Esophagus (tissue), 2 donors: ENCODE measurements at regions not wholly inside any gene's neighbourhood (a gene's known extent, or its start where the extent isn't known, plus 50 kb on each side); places are given as distances from the start of the nearest gene placed in this dataset.

Experiments used
- H3K27ac ChIP-seq, 2 donors: one replicate each; pipeline ENCODE4 v1.5.1; 2013; ENCODE audit warnings: low read depth in 2 of 2, mild to moderate bottlenecking in 2 of 2, inconsistent platforms in 1 of 2, low read length in 1 of 2, moderate library complexity in 1 of 2
- H3K27me3 ChIP-seq, 2 donors: one replicate each; pipeline ENCODE4 v1.6.1; 2013; ENCODE audit warnings: low read length in 2 of 2, control low read depth in 1 of 2, mild to moderate bottlenecking in 1 of 2; ENCODE audit not compliant: insufficient read depth in 2 of 2, control insufficient read depth in 1 of 2
- H3K36me3 ChIP-seq, 2 donors: one replicate each; pipeline ENCODE4 v1.6.1; 2013; ENCODE audit warnings: low read length in 1 of 2; ENCODE audit not compliant: control insufficient read depth in 2 of 2, insufficient read depth in 2 of 2
- H3K4me1 ChIP-seq, 2 donors: one replicate each; pipeline ENCODE4 v1.6.1; 2013; ENCODE audit warnings: low read length in 1 of 2; ENCODE audit not compliant: control insufficient read depth in 2 of 2, insufficient read depth in 2 of 2
- H3K4me3 ChIP-seq, 2 donors: one replicate each; pipeline ENCODE4 v1.5.1; 2013; ENCODE audit warnings: low read length in 2 of 2, mild to moderate bottlenecking in 2 of 2, low read depth in 1 of 2, moderate library complexity in 1 of 2
- H3K9me3 ChIP-seq, 2 donors: one replicate each; pipeline ENCODE4 v1.6.1; 2013; ENCODE audit warnings: mild to moderate bottlenecking in 2 of 2, low read depth in 1 of 2, low read length in 1 of 2, moderate library complexity in 1 of 2; ENCODE audit not compliant: control insufficient read depth in 2 of 2, insufficient read depth in 1 of 2
- WGBS, 2 donors: extraction: QIAGEN DNeasy Blood & Tissue Kit; methylation state at CpG; one replicate each; pipeline ENCODE4 v1.1.7; 2013; 5-methylcytosine and 5-hydroxymethylcytosine counted together
- donor health status: healthy with polysubstance abuse.
- donor health status: Bipolar disorder and iron deficiency.

DNA sequence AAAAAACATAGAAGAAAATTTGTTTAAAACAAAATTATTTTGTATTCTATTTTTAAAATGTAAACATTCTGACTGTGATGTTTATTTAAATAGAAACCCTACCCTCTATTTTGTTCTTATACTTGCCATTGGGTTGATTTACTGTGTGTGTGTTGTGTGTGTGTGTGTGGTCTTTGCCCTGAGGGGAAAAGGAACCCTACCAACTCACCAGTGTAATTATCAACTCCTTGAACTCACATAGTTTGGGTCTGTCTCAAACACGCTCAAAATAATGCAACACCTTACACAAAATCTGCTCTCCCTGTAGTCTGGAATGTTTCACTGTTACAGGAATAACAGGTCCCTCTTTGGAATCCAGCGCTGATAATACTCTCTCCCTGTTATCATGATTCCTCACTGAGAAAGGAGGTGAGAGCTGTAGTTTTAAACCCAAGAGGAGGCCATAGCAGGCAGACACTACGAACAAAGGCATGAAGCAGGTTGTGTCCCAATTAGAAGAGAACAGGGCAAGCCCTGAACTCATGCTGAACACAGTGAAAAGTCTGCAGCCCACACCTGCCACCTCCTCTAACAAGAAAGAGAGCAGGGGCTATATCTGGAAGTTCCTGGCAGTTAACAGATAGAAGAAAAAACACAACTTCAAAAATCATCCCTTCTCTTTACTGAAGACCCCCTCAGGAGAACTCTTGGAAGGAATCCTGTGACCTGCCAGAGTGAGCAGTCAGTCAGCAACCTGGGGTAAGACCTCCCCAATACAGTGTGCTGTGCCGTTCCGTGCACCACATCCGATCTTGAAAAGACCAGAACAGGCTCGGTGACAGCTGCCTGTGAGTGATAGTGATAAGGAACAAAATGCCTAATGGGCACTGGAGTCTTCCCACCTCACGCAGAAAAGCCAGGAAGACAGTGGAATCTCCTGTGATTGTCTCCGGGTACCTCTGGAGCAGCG, 608.1 kb upstream of the ADAMTS16 start:
- Histone ChIP-seq H3K9me3 (no peaks in the 10 kb centered on the region), H3K36me3 (no peaks in the 10 kb centered on the region), H3K27ac (no peak overlapping the region), H3K27me3 (no peaks in the 10 kb centered on the region), H3K4me1 (no peaks in the 10 kb centered on the region), H3K4me3 (no peak overlapping the region)
- 70 to 74% methylated on average over 10 of the region's 10 CpGs for WGBS, 2 donors

DNA sequence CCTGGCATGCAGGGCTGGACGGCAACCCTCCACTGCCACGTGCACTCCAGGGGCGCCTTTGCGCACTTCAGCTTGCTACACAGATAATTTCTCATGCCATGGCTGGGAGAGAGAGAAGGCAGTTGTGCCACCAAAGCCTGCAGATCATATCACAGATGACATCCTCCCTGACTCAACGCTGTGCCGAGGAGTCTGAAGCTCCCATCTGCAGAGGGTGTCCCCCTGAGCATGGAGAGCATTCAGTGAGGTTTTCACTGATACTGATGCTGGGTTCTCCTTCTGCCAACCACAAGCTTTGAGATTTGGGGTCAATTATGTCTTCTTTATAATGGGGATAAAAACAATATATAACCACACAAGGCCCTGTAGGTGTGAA, 607.4 kb upstream of the ADAMTS16 start:
- Histone ChIP-seq H3K36me3 (no peaks in the 10 kb centered on the region), H3K9me3 (no peaks in the 10 kb centered on the region), H3K27ac (no peak overlapping the region), H3K27me3 (no peaks in the 10 kb centered on the region), H3K4me3 (no peak overlapping the region), H3K4me1 (no peaks in the 10 kb centered on the region)
- 85 to 88% methylated on average over 6 of the region's 6 CpGs for WGBS, 2 donors

DNA sequence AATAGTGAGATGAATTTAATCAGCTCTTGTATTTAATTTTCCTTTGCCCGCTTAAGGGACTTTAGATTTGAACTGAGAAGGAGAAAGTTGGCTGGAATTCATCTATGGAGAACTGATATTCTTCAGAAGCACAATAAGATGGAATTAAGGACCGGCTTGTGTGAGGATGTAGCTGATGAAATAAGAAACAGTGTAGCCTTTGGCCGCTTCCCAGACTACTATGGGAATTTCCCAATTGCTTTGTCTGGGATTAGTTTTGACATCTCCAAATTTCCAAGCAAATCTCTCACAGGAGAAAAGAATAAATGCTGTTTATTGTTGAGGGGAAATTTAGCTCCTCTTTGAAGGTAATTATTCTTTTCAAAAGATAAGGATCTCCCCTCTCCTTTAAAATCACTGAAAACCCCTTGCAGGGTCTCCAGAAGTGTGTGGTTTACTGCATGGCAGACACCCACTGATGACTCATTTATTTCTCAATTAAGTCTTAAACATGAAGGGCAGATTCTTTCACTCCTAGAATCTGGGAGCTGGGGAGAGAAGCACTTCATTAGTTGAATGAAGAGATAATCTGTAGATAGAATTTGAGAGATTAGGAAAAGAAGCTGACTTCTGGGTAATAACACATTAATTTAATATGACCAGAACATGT, 606.5 kb upstream of the ADAMTS16 start:
- Histone ChIP-seq H3K4me3 (no peak overlapping the region), H3K4me1 (no peaks in the 10 kb centered on the region), H3K36me3 (no peaks in the 10 kb centered on the region), H3K27me3 (no peaks in the 10 kb centered on the region), H3K27ac (no peak overlapping the region), H3K9me3 (no peaks in the 10 kb centered on the region)
- 42 to 67% methylated on average over 3 of the region's 3 CpGs for WGBS, 2 donors

- H3K4me3 ChIP-seq, result no peak overlapping the region
- WGBS, 2 donors, result 84 to 88% methylated on average over 10 of the region's 10 CpGs
Observed at GRCh38 chr5:4537489-4537888, 602.6 kb upstream of the ADAMTS16 start.

DNA sequence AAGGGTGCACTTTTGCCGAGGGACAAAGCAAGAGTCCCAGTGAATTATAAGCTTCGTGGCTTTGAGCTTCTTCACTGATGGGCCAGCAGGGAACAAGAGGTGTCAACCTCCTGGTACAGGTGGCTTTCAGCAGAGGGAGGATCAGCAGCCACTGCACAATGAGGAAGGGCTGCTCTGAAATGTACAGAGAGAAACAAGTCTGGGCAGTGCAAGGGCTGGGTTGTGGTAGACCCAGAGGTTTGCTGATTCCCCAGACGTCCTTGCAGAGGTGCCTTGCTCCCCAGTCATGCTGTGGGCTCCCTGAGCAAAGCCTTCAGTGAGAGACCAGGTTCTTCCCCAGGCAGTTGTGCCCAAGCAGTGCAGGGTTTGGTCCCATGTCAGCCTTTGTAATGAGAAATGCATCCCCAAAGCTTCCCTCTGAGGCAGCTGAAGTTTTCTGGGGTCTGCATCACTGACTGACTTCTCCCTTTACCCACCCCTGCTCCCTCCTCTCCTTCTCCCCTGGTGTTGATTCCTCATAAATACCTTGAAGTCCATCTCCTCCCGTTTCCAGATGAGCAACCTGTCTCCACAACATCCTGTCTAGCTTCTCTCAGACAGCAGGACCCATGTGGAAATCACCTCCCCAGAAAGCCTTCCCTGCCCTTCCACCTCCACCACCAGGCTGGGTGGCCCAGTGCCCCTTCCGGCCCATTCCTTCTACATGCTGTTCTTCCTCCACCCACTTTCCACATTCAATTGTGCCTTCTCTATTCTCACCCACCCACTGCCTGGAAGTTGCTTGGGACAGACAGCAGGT, 599.6 kb upstream of the ADAMTS16 start:
- Histone ChIP-seq H3K36me3 (no peaks in the 10 kb centered on the region), H3K27me3 (no peaks in the 10 kb centered on the region), H3K4me1 (peaks cover 0 to 12% of the 10 kb centered on the region in 2 donors), H3K27ac (no peak overlapping the region), H3K9me3 (no peaks in the 10 kb centered on the region), H3K4me3 (no peak overlapping the region)
- 48 to 52% methylated on average over 5 of the region's 5 CpGs for WGBS, 2 donors

More at GRCh38 chr5:4537489-4537888, 602.6 kb upstream of the ADAMTS16 start:
- Histone ChIP-seq H3K27me3 (no peaks in the 10 kb centered on the region), H3K9me3 (no peaks in the 10 kb centered on the region), H3K4me1 (peaks cover 0 to 12% of the 10 kb centered on the region in 2 donors), H3K36me3 (no peaks in the 10 kb centered on the region), H3K27ac (no peak overlapping the region)

DNA sequence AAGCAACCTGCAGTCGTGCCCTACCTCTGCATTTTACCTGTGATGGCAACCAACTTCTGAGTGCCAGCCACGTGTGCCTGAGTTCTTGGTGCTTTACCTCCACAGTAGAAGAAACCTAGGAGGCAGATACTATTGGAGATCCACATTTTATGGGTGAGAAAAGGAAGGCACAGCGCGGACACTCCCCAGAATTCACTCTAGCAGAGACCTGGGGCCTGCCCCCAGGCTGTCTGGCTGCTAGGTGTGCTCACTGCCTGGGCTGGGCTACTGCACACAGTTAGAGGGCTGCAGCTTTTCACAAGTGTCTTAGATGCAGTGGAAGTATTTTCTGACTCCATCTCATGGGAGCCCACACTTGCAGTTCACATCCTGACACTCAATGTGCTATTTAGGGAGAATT, 598.8 kb upstream of the ADAMTS16 start:
- Histone ChIP-seq H3K36me3 (no peaks in the 10 kb centered on the region), H3K27me3 (no peaks in the 10 kb centered on the region), H3K4me3 (no peak overlapping the region), H3K27ac (no peak overlapping the region), H3K4me1 (peaks cover 0 to 12% of the 10 kb centered on the region in 2 donors), H3K9me3 (no peaks in the 10 kb centered on the region)
- WGBS, 2 donors, result 59 to 64% methylated on average over 4 of the region's 4 CpGs

DNA sequence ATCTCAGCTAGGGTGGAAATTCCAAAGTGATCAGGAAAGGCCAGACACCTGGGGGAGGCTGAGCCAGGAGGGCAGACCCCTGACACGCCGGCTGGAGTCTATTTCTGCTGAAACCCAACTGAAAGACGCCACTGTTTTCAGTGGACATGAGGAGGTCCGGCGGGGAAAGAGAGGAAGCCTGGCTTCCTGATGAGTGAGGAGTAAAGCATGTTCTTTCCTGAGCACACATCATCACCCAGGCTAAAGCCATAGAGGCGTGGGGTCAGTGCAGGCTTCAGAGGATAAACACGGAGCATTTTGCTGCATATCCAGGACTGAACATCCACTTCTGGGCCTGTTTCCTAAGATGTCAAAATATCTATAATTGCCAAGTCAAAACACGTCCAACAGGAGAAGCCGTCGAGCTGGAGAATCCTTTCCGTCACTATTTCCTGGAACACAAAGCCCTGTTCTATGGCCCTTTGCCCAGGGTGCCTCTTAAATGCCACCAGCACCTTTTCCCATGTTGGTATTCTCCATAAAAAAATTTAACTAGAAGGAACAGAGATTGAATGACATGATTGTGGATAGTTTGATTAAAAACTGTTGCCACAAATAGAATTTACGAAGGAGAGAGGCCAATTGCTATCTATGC, 597.9 kb upstream of the ADAMTS16 start:
- H3K27ac ChIP-seq, result no peak overlapping the region
- H3K36me3 ChIP-seq, result no peaks in the 10 kb centered on the region
- WGBS, 2 donors, result 46 to 63% methylated on average over 12 of the region's 12 CpGs
- H3K9me3 ChIP-seq, result no peaks in the 10 kb centered on the region
- H3K4me1 ChIP-seq, result peaks cover 0 to 12% of the 10 kb centered on the region in 2 donors
- H3K27me3 ChIP-seq, result no peaks in the 10 kb centered on the region
- no peak overlapping the region for H3K4me3 ChIP-seq

DNA sequence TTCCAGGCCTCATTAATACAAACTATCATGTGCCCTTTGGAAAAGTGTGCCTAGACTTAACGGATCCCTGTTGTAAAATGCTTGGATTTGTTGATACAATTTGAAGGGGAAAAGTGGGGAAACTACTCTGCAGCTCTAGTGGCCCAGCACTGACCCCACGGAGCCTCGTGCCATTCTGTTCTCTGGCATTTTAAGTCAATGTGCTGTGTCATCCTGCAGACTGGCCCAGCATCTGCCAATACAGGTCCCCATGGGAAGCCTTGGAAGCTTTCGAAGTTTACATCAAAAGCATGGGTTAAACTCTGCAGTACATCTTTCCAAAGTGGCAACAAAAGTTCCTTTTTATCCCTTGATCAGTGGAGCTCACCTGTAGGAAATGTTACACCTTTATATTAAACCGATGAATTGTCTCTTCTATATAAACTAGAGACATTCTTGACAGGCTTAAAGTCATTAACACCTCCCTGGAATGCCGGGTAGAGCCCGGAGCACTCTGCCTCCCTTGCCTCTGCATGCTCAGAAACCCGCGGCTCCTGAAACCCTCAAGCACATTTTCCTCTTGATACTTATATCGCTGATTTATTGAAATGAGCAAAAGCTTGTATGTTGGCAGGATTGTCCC, 596.0 kb upstream of the ADAMTS16 start:
- no peaks in the 10 kb centered on the region for H3K27me3 ChIP-seq
- WGBS, 2 donors, result 29 to 34% methylated on average over 10 of the region's 10 CpGs
- no peak overlapping the region for H3K4me3 ChIP-seq
- peaks cover 0 to 12% of the 10 kb centered on the region in 2 donors for H3K4me1 ChIP-seq
- no peak overlapping the region for H3K27ac ChIP-seq
- no peaks in the 10 kb centered on the region for H3K36me3 ChIP-seq
- H3K9me3 ChIP-seq, result no peaks in the 10 kb centered on the region

DNA sequence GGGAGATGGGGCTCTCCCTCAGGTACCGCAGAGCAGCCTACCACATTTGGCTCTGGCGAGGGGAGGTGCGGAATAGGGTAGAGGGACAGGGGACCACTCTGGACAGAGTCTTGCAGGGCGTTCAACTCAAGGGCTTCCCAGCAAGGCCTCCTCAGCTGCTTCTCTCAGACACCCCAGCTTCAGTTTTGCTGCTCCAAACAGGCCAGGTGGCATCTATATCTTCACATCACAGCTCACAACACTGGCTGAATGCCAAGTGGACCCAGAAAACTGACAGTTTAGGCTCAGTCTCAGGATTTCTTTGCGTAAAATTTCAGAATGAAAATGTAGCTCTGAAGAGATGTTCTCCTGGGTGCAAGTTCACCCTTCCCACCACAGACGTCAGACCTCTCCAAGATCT, 592.6 kb upstream of the ADAMTS16 start:
- H3K27me3 ChIP-seq, result no peaks in the 10 kb centered on the region
- no peak overlapping the region for H3K27ac ChIP-seq
- H3K9me3 ChIP-seq, result no peaks in the 10 kb centered on the region
- 81 to 90% methylated on average over 6 of the region's 6 CpGs for WGBS, 2 donors
- no peaks in the 10 kb centered on the region for H3K36me3 ChIP-seq
- H3K4me3 ChIP-seq, result no peak overlapping the region
- H3K4me1 ChIP-seq, result no peaks in the 10 kb centered on the region
